Astrocyte (in vitro differentiated cells and primary cell): ENCODE measurements at regions not wholly inside any gene's neighbourhood (a gene's known extent, or its start where the extent isn't known, plus 50 kb on each side); places are given as distances from the start of the nearest gene placed in this dataset.
"Not testable (repeated sequence)": the region's sequence is repeated elsewhere in the genome, so short reads cannot be mapped to it uniquely, and the experiment has no call there.

Source experiments
- DNase-seq: peaks from one replicate; pipeline ENCODE4 v3.0.0-alpha.2; 2010; ENCODE audit warnings: low read depth
- FAIRE-seq: peaks from 2 replicates; lab custom pipeline; 2011; peaks lifted over from hg19 to GRCh38; lab: Jason Lieb, UNC
- H2AFZ ChIP-seq: 2 replicates; pipeline ENCODE4 v1.6.0; 2012; ENCODE audit warnings: low read depth, low read length, inconsistent platforms
- H3K27ac ChIP-seq: 2 replicates; pipeline ENCODE4 v1.5.1; 2011; ENCODE audit warnings: low read depth, low read length, inconsistent platforms
- H3K27me3 ChIP-seq: 2 replicates; pipeline ENCODE4 v1.6.0; 2011; ENCODE audit warnings: low read length, inconsistent platforms; ENCODE audit not compliant: insufficient read depth
- H3K36me3 ChIP-seq: 2 replicates; pipeline ENCODE4 v1.5.1; 2011; ENCODE audit warnings: low read length, inconsistent platforms; ENCODE audit not compliant: insufficient read depth
- H3K4me1 ChIP-seq: 2 replicates; pipeline ENCODE4 v1.5.1; 2011; ENCODE audit warnings: low read length, inconsistent platforms; ENCODE audit not compliant: insufficient read depth
- H3K4me2 ChIP-seq: 2 replicates; pipeline ENCODE4 v1.6.0; 2012; ENCODE audit warnings: low read length, inconsistent platforms
- H3K4me3 ChIP-seq: 2 replicates; pipeline ENCODE4 v1.5.1; 2011; ENCODE audit warnings: low read depth, mild to moderate bottlenecking, low read length, inconsistent platforms; ENCODE audit not compliant: insufficient read depth
- H3K79me2 ChIP-seq: 2 replicates; pipeline ENCODE4 v1.6.0; 2012; ENCODE audit warnings: mild to moderate bottlenecking, low read length, inconsistent platforms; ENCODE audit not compliant: insufficient read depth
- H3K9ac ChIP-seq: 2 replicates; pipeline ENCODE4 v1.6.0; 2012; ENCODE audit warnings: mild to moderate bottlenecking, low read length, inconsistent platforms
- H3K9me3 ChIP-seq: 2 replicates; pipeline ENCODE4 v1.5.1; 2012; ENCODE audit warnings: low read depth, mild to moderate bottlenecking, low read length, inconsistent platforms; ENCODE audit not compliant: insufficient read depth
- H4K20me1 ChIP-seq: 2 replicates; pipeline ENCODE4 v1.6.0; 2012; ENCODE audit warnings: low read length, inconsistent platforms; ENCODE audit not compliant: insufficient read depth
- H3K27ac Mint-ChIP-seq: one replicate; pipeline ENCODE4 v1.8.0; 2021; ENCODE audit warnings: mild to moderate bottlenecking, mixed read lengths; ENCODE audit not compliant: unreplicated experiment
- H3K27me3 Mint-ChIP-seq: one replicate; pipeline ENCODE4 v1.8.0; 2021; ENCODE audit warnings: low read depth, mixed read lengths; ENCODE audit not compliant: unreplicated experiment
- H3K36me3 Mint-ChIP-seq: one replicate; pipeline ENCODE4 v1.8.0; 2021; ENCODE audit warnings: low read depth, mixed read lengths; ENCODE audit not compliant: unreplicated experiment
- H3K4me1 Mint-ChIP-seq: one replicate; pipeline ENCODE4 v1.8.0; 2021; ENCODE audit warnings: low read depth, mixed read lengths; ENCODE audit not compliant: unreplicated experiment
- H3K4me3 Mint-ChIP-seq: one replicate; pipeline ENCODE4 v1.8.0; 2021; ENCODE audit warnings: mild to moderate bottlenecking, moderate library complexity, mixed read lengths; ENCODE audit not compliant: unreplicated experiment
- H3K9me3 Mint-ChIP-seq: one replicate; pipeline ENCODE4 v1.8.0; 2021; ENCODE audit warnings: mild to moderate bottlenecking, mixed read lengths; ENCODE audit not compliant: unreplicated experiment
- EZH2 ChIP-seq: IDR thresholded peaks from 2 replicates; pipeline ENCODE4 v1.6.1; 2012; ENCODE audit warnings: mild to moderate bottlenecking, low read length, inconsistent platforms; ENCODE audit not compliant: insufficient read depth
- TF ChIP-seq, protein P1 (sequence below): IDR thresholded peaks from 2 replicates; pipeline ENCODE4 v1.5.1; 2011; ENCODE audit warnings: low read depth, mild to moderate bottlenecking, inconsistent platforms, low read length, moderate library complexity; ENCODE audit not compliant: insufficient read depth

DNA sequence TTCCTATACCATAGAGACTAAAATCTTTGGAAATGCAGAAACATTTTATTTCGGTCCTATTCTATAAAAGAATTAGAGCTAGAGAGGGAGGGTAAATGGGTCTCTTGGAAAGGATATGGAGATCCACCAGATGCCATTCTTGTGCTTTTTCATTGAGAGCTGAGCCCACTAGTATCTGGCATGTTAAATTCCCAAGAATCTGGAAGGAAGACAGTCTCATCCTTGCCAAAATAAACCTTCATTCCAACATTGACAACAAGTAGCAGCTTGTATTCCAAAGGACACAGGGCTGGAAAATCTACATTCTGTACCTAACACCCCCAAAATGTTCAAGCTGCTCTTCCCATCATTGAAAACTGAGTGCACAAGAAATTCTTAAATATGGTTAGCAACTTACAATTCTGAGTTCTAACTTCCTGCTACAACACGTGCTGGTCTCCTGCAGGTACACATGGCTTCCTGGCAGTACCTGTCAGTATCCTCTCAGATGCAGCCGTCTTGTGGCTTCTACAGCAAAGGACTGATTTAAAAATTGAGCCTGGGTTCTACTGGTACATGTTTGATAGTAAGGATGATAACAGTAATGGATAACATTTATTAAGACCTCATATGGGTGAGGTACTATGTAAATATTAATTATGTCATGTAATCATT is 348.1 kb downstream of the SV2B start:
- no peaks in the 10 kb centered on the region for H3K27me3 Mint-ChIP-seq
- no peak overlapping the region for H2AFZ ChIP-seq
- DNase-seq (no peak), FAIRE-seq (no peak)
- no peak overlapping the region for H3K27ac ChIP-seq
- no peaks in the 10 kb centered on the region for H3K36me3 Mint-ChIP-seq
- no peak overlapping the region for H3K4me3 ChIP-seq
- no peak overlapping the region for H3K27ac Mint-ChIP-seq
- no peaks in the 10 kb centered on the region for H4K20me1 ChIP-seq
- no peaks in the 10 kb centered on the region for H3K27me3 ChIP-seq
- no peaks in the 10 kb centered on the region for H3K36me3 ChIP-seq
- no peaks in the 10 kb centered on the region for H3K9me3 ChIP-seq
- TF ChIP-seq, protein P1, sequence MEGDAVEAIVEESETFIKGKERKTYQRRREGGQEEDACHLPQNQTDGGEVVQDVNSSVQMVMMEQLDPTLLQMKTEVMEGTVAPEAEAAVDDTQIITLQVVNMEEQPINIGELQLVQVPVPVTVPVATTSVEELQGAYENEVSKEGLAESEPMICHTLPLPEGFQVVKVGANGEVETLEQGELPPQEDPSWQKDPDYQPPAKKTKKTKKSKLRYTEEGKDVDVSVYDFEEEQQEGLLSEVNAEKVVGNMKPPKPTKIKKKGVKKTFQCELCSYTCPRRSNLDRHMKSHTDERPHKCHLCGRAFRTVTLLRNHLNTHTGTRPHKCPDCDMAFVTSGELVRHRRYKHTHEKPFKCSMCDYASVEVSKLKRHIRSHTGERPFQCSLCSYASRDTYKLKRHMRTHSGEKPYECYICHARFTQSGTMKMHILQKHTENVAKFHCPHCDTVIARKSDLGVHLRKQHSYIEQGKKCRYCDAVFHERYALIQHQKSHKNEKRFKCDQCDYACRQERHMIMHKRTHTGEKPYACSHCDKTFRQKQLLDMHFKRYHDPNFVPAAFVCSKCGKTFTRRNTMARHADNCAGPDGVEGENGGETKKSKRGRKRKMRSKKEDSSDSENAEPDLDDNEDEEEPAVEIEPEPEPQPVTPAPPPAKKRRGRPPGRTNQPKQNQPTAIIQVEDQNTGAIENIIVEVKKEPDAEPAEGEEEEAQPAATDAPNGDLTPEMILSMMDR, result no peak
- TF ChIP-seq EZH2, result no peak
- no peaks in the 10 kb centered on the region for H3K79me2 ChIP-seq
- H3K4me2 ChIP-seq, result no peak overlapping the region
- no peak overlapping the region for H3K9ac ChIP-seq
- peaks cover 7% of the 10 kb centered on the region for H3K9me3 Mint-ChIP-seq
- H3K4me3 Mint-ChIP-seq, result no peak overlapping the region
- H3K4me1 Mint-ChIP-seq, result no peaks in the 10 kb centered on the region
- no peaks in the 10 kb centered on the region for H3K4me1 ChIP-seq

DNA sequence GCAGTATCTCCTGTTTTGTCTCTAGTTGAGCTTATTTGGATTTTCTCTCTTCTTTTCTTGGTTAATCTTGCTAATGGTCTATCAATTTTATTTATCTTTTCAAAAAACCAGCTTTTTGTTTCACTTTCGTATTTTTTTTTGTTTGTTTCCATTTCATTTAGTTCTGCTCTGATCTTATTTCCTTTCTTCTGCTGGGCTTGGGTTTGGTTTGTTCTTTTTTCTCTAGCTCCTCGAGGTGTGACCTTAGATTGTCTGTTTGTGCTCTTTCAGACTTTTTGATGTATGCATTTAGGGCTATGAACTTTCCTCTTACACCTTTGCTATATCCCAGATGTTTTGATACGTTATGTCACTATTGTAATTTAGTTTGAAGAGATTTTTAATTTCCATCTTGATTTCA is 353.3 kb downstream of the SV2B start:
- peaks cover 17% of the 10 kb centered on the region for H3K4me1 Mint-ChIP-seq
- H3K4me2 ChIP-seq, H3K36me3 ChIP-seq, H3K27ac ChIP-seq, H3K27me3 ChIP-seq, H3K36me3 Mint-ChIP-seq, H3K4me3 ChIP-seq, H3K4me3 Mint-ChIP-seq, H3K27ac Mint-ChIP-seq, DNase-seq, H3K79me2 ChIP-seq, H4K20me1 ChIP-seq, H3K9ac ChIP-seq, FAIRE-seq, H3K9me3 ChIP-seq, H3K27me3 Mint-ChIP-seq, H2AFZ ChIP-seq: not testable (repeated sequence)
- peaks cover 18% of the 10 kb centered on the region for H3K4me1 ChIP-seq
- H3K9me3 Mint-ChIP-seq, result peaks cover 14% of the 10 kb centered on the region

DNA sequence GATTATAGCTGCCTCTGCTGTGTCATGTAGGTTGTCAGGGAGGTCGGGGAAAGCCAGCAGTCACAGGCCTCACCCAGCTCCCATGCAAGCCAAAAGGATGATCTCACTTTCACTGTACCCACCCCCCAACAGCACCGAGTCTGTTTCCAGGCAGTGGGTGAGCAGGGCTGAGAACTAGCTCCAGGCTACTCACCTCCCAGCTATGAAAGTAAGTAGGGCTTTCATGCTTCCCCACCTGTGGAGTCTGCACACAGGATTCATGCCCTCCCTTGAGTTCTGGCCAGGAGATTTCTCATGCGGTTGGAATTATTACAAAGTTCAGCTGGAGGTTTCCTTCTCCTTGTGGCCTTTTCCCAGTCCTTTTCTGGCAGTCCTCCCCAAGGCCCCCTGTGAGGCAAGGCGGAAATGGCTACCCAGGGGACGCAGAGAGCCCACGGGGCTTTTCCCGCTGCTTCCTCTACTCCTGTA is 356.2 kb downstream of the SV2B start:
- Histone ChIP-seq H4K20me1 (no peaks in the 10 kb centered on the region), H3K4me2 (peak overlapping the region; percentile 72), H3K4me3 (no peak overlapping the region), H3K27ac (peak overlapping the region; percentile 94), H3K4me1 (peaks cover 18% of the 10 kb centered on the region), H3K79me2 (no peaks in the 10 kb centered on the region), H2AFZ (peak overlapping the region; percentile 70), H3K9me3 (no peaks in the 10 kb centered on the region), H3K27me3 (no peaks in the 10 kb centered on the region), H3K36me3 (no peaks in the 10 kb centered on the region), H3K9ac (peak overlapping the region; percentile 83)
- Mint-ChIP-seq H3K4me3 (no peak overlapping the region), H3K36me3 (no peaks in the 10 kb centered on the region), H3K4me1 (peaks cover 17% of the 10 kb centered on the region), H3K9me3 (peaks cover 11% of the 10 kb centered on the region), H3K27ac (peak overlapping the region; percentile 92), H3K27me3 (no peaks in the 10 kb centered on the region)
- TF ChIP-seq EZH2, result no peak
- TF ChIP-seq, protein P1, result no peak
- FAIRE-seq, result no peak
- peak; percentile 98 for DNase-seq
